ENCODE measurements at regions not wholly inside any gene's neighbourhood (a gene's known extent, or its start where the extent isn't known, plus 50 kb on each side); places are given as distances from the start of the nearest gene placed in this dataset.

- no peaks in the 10 kb centered on the region for H3F3A ChIP-seq (replicated peaks; ENCODE audit: low read depth)
- no peak overlapping the region for H3K4me2 ChIP-seq
- H3K9me2 ChIP-seq (ENCODE audit: insufficient read depth): no peaks in the 10 kb centered on the region
- H3K27ac ChIP-seq (ENCODE audit: low read depth): no peak overlapping the region
- no peaks in the 10 kb centered on the region for H4K20me1 ChIP-seq (replicated peaks; ENCODE audit: insufficient read depth)
- TF ChIP-seq CTCF (conservative IDR thresholded peaks at IDR 0.05; ENCODE audit: low read depth in 2 of 2): no peak
- no peak for TF ChIP-seq EZH2 (IDR thresholded peaks at IDR 0.05; ENCODE audit: low read depth, unreplicated experiment)
- no peak for TF ChIP-seq ZNF462 (CRISPR knock-in tag; IDR thresholded peaks at IDR 0.05)
- TF ChIP-seq ZNF114 (CRISPR knock-in tag; IDR thresholded peaks at IDR 0.05): no peak
- no peak for TF ChIP-seq CREB1 (CRISPR knock-in tag; IDR thresholded peaks at IDR 0.05; ENCODE audit: low read depth)
- no peak for TF ChIP-seq NANOG (IDR thresholded peaks at IDR 0.05; ENCODE audit: borderline replicate concordance)
- no peak for TF ChIP-seq EZH2phosphoT487 (IDR thresholded peaks at IDR 0.05; ENCODE audit: unreplicated experiment)
- TF ChIP-seq POLR2AphosphoS5 (IDR thresholded peaks at IDR 0.05; ENCODE audit: low read depth): no peak
- no peak for TF ChIP-seq STAT1 (IDR thresholded peaks at IDR 0.05; ENCODE audit: unreplicated experiment)
- no peak for TF ChIP-seq REST (IDR thresholded peaks at IDR 0.05; ENCODE audit: unreplicated experiment)
- TF ChIP-seq ZNF331 (CRISPR knock-in tag; IDR thresholded peaks at IDR 0.05; ENCODE audit: low read depth): no peak
- no peak for TF ChIP-seq JUNB (IDR thresholded peaks at IDR 0.05; ENCODE audit: unreplicated experiment)
- TF ChIP-seq ETS1 (IDR thresholded peaks at IDR 0.05): no peak
- no peak for ATAC-seq
- DNase-seq (ENCODE audit: low spot score): no peak
- no peaks in the 10 kb centered on the region for H3K4me1 ChIP-seq (ENCODE audit: insufficient read depth)
- no peaks in the 10 kb centered on the region for H3K36me3 ChIP-seq (ENCODE audit: insufficient read depth)
- no peak overlapping the region for H3K4me3 Mint-ChIP-seq
- H2AFZ ChIP-seq: no peak overlapping the region
- no peaks in the 10 kb centered on the region for H3K4me1 Mint-ChIP-seq
- H3K4me3 ChIP-seq: no peak overlapping the region
- peaks cover 28% of the 10 kb centered on the region; the same call in 2 of the 3 replicates for H3K36me3 Mint-ChIP-seq (ENCODE audit: low read depth)
- H3K9me3 Mint-ChIP-seq: peaks cover 54% of the 10 kb centered on the region
- H3K27me3 Mint-ChIP-seq (ENCODE audit: insufficient read depth, low read depth, poor library complexity): peaks cover 4% of the 10 kb centered on the region
- no peak overlapping the region for H3K27ac Mint-ChIP-seq
- no peaks in the 10 kb centered on the region for H3K79me2 ChIP-seq (replicated peaks; ENCODE audit: insufficient read depth)
- H3K27me3 ChIP-seq (ENCODE audit: insufficient read depth): no peaks in the 10 kb centered on the region
Observed at GRCh38 chr7:159296093-159296681, 151.5 kb upstream of the VIPR2 start.

Measured in GM23338 (cell line).